ENCODE measurements at regions not wholly inside any gene's neighbourhood (a gene's known extent, or its start where the extent isn't known, plus 50 kb on each side); places are given as distances from the start of the nearest gene placed in this dataset.

- TF ChIP-seq MAFK (IDR thresholded peaks at IDR 0.05; ENCODE audit: low read depth, low read length): no peak
- TF ChIP-seq NFE2L2 (IDR thresholded peaks at IDR 0.05; ENCODE audit: low read depth, low read length): no peak
- no peak for TF ChIP-seq BHLHE40 (IDR thresholded peaks at IDR 0.05; ENCODE audit: low read depth, low read length)
- no peak for TF ChIP-seq RCOR1 (IDR thresholded peaks at IDR 0.05; ENCODE audit: insufficient replicate concordance, low read length)
- TF ChIP-seq CTCF (conservative IDR thresholded peaks at IDR 0.05; ENCODE audit: low read depth, low read length): no peak
- TF ChIP-seq CEBPB (IDR thresholded peaks at IDR 0.05; ENCODE audit: low read depth, low read length): no peak
- no peak for TF ChIP-seq CHD1 (IDR thresholded peaks at IDR 0.05; ENCODE audit: low read depth, low read length)
- no peak for TF ChIP-seq MAZ (IDR thresholded peaks at IDR 0.05; ENCODE audit: borderline replicate concordance, low read depth, low read length)
- no peak for TF ChIP-seq USF2 (IDR thresholded peaks at IDR 0.05; ENCODE audit: low read depth, low read length)
- no peak for TF ChIP-seq SMC3 (IDR thresholded peaks at IDR 0.05; ENCODE audit: low read depth, low read length)
- no peak for TF ChIP-seq RAD21 (IDR thresholded peaks at IDR 0.05; ENCODE audit: low read length)
- TF ChIP-seq FOS (IDR thresholded peaks at IDR 0.05; ENCODE audit: low read depth, low read length): no peak
- no peak for TF ChIP-seq POLR2A (IDR thresholded peaks at IDR 0.05; ENCODE audit: low read depth, low read length)
- TF ChIP-seq ELK1 (IDR thresholded peaks at IDR 0.05; ENCODE audit: borderline replicate concordance, low read depth, low read length): no peak
- TF ChIP-seq MXI1 (IDR thresholded peaks at IDR 0.05; ENCODE audit: borderline replicate concordance, low read depth, low read length): no peak
- no peak for TF ChIP-seq RFX5 (IDR thresholded peaks at IDR 0.05; ENCODE audit: low read depth, low read length)
- in situ Hi-C loops (cut with MboI; ENCODE audit: low sequenced_read_pairs): no loop called here
These were observed 271.6 kb upstream of the ARRDC4 start for GRCh38 chr15:97688886-97689285.

More at GRCh38 chr15:97688886-97689285, 271.6 kb upstream of the ARRDC4 start:
- H2AK5ac ChIP-seq (ENCODE audit: low read depth, low read length): no peak overlapping the region
- no peaks in the 10 kb centered on the region for H4K20me1 ChIP-seq (ENCODE audit: insufficient read depth, low read length)
- H3K23ac ChIP-seq (ENCODE audit: low read depth, low read length): no peak overlapping the region
- no peaks in the 10 kb centered on the region for H3K4me1 ChIP-seq (ENCODE audit: control insufficient read depth, insufficient read depth, low read length)
- no peak overlapping the region for H3K18ac ChIP-seq (ENCODE audit: low read depth, low read length)
- H3K9ac ChIP-seq (ENCODE audit: low read depth, low read length): no peak overlapping the region
- no peaks in the 10 kb centered on the region for H3K9me1 ChIP-seq (ENCODE audit: insufficient read depth, low read length)
- H4K8ac ChIP-seq (ENCODE audit: low read depth in 2 of 2, low read length in 2 of 2): no peak overlapping the region
- no peak overlapping the region for H4K5ac ChIP-seq (ENCODE audit: low read depth, low read length)
- no peak overlapping the region for H4K91ac ChIP-seq (ENCODE audit: insufficient read depth, low read depth, low read length)
- no peaks in the 10 kb centered on the region for H3K79me1 ChIP-seq (ENCODE audit: low read depth in 1 of 2, low read length in 2 of 2)
- H3K4me3 ChIP-seq (ENCODE audit: insufficient read depth, low read depth, low read length): no peak overlapping the region
- no peak for DNase-seq
- dilution Hi-C loops (cut with HindIII; ENCODE audit: low sequenced_read_pairs, unreplicated experiment) (no loop called here), intact Hi-C loops (cut with micrococcal nuclease) (no loop called here)
- no peak overlapping the region for H2AK9ac ChIP-seq (replicated peaks; ENCODE audit: low read depth, low read length, poor library complexity)
- ATAC-seq (ENCODE audit: low read depth): no peak
- BruUV-seq (replicated peaks): no TSS peak
- H2BK5ac ChIP-seq (ENCODE audit: low read depth, low read length, poor library complexity, severe bottlenecking): no peak overlapping the region
- H2AFZ ChIP-seq (replicated peaks; ENCODE audit: low read length, poor library complexity): no peak overlapping the region
- H3K9me3 ChIP-seq (ENCODE audit: control insufficient read depth, insufficient read depth, low read length): peaks cover 22% of the 10 kb centered on the region
- no peak overlapping the region for H3K4me2 ChIP-seq (ENCODE audit: low read depth, low read length)
- H2BK15ac ChIP-seq (ENCODE audit: low read depth, low read length): no peak overlapping the region
- H3K4ac ChIP-seq (ENCODE audit: low read depth, low read length): no peak overlapping the region
- no peak overlapping the region for H3K27ac ChIP-seq (ENCODE audit: insufficient read depth, low read length)
- H2BK20ac ChIP-seq (ENCODE audit: low read depth, low read length): no peak overlapping the region
- H3K27me3 ChIP-seq (ENCODE audit: control insufficient read depth, insufficient read depth, low read length): no peaks in the 10 kb centered on the region
- no peak overlapping the region for H2BK120ac ChIP-seq (ENCODE audit: low read depth, low read length)
- CTCF ChIA-PET: no interaction called here
- H3K14ac ChIP-seq (replicated peaks; ENCODE audit: low read depth, low read length): no peak overlapping the region
- POLR2A ChIA-PET (ENCODE audit: unreplicated experiment): no interaction called here
- 80% methylated on average over 1 of the region's 4 CpGs; no CpG with 5 or more reads in 1 of the 2 experiments for WGBS, 2 experiments (ENCODE audit: extremely low coverage in 2 of 2, insufficient read length in 1 of 2)
- no peaks in the 10 kb centered on the region for H3K36me3 ChIP-seq (ENCODE audit: control insufficient read depth, insufficient read depth, low read length)
- H3K56ac ChIP-seq (ENCODE audit: extremely low read depth, insufficient read depth, low read length): no peak overlapping the region

All from IMR-90 (cell line).